Omental fat pad (tissue), 3 donors: ENCODE measurements at regions not wholly inside any gene's neighbourhood (a gene's known extent, or its start where the extent isn't known, plus 50 kb on each side); places are given as distances from the start of the nearest gene placed in this dataset.

Source experiments
- ATAC-seq: fragments of 150-250 bp; one replicate; pipeline ENCODE4 v1.9.1; 2016; ENCODE audit warnings: mild to moderate bottlenecking, moderate library complexity; ENCODE audit not compliant: low FRiP score
- DNase-seq: peaks from one replicate; pipeline ENCODE4 v3.0.0-alpha.2; 2019; ENCODE audit warnings: low spot score
- CTCF ChIP-seq, 3 donors: fragments of 450-650 bp; IDR thresholded peaks; one replicate each; pipeline ENCODE4 v1.5.1; 2016 to 2017; ENCODE audit warnings: antibody characterized with exemption in 3 of 3, mild to moderate bottlenecking in 3 of 3, moderate library complexity in 2 of 3

- TF ChIP-seq CTCF (IDR thresholded peaks at IDR 0.05): no peak
- ATAC-seq: no peak
- DNase-seq: no peak
Measured at GRCh38 chr3:72549761-72550581, 298.3 kb downstream of the SHQ1 start.

GRCh38 chr3:72548981-72549380 lies 299.3 kb downstream of the SHQ1 start:
- DNase-seq: no peak
- no peak for TF ChIP-seq CTCF (IDR thresholded peaks at IDR 0.05)
- ATAC-seq: no peak

- DNase-seq (no peak), ATAC-seq (no peak)
- no peak for TF ChIP-seq CTCF (IDR thresholded peaks at IDR 0.05)
Measured at GRCh38 chr3:72548461-72548860, 299.8 kb downstream of the SHQ1 start.

GRCh38 chr3:72547183-72547582 lies 301.1 kb downstream of the SHQ1 start:
- no peak for DNase-seq
- no peak for ATAC-seq
- TF ChIP-seq CTCF (IDR thresholded peaks at IDR 0.05): no peak

GRCh38 chr3:72544239-72544638 lies 304.0 kb downstream of the SHQ1 start:
- DNase-seq: no peak
- TF ChIP-seq CTCF (IDR thresholded peaks at IDR 0.05): no peak
- ATAC-seq: no peak

- TF ChIP-seq CTCF (IDR thresholded peaks at IDR 0.05): no peak
- ATAC-seq (no peak), DNase-seq (no peak)
Measured at GRCh38 chr3:72543246-72543645, 305.0 kb downstream of the SHQ1 start.

GRCh38 chr3:72542781-72543180 lies 305.5 kb downstream of the SHQ1 start:
- TF ChIP-seq CTCF (IDR thresholded peaks at IDR 0.05): no peak
- ATAC-seq: no peak
- DNase-seq: no peak
